MM.1S (cell line): ENCODE measurements at regions not wholly inside any gene's neighbourhood (a gene's known extent, or its start where the extent isn't known, plus 50 kb on each side); places are given as distances from the start of the nearest gene placed in this dataset.

Experiments used
- CTCF ChIP-seq: fragments of 300-600 bp; sonication (generic); IDR thresholded peaks from 2 replicates; pipeline ENCODE4 v1.5.1; 2016; ENCODE audit warnings: antibody characterized with exemption, low read length, mixed read lengths
- EZH2phosphoT487 ChIP-seq: fragments of 300-600 bp; sonication (generic); IDR thresholded peaks from 2 replicates; pipeline ENCODE4 v1.6.1; 2018; ENCODE audit warnings: antibody characterized with exemption, low read length

GRCh38 chr14:99067927-99068326 lies 204.1 kb downstream of the BCL11B start:
- TF ChIP-seq CTCF (no peak), EZH2phosphoT487 (no peak)
